Natural killer cell (primary cell): ENCODE measurements at regions not wholly inside any gene's neighbourhood (a gene's known extent, or its start where the extent isn't known, plus 50 kb on each side); places are given as distances from the start of the nearest gene placed in this dataset.

Experiments used
- ATAC-seq, 3 donors: fragments of 150-1000 bp in 2 of 3; fragments of 200-7000 bp in 1 of 3; cut with Tn5 transposase; 1 replicate in 1 of 3; 2 replicates in 2 of 3; pipeline ENCODE4 v1.10.0; 2021; ENCODE audit warnings: mild to moderate bottlenecking in 2 of 3, moderate library complexity in 2 of 3
- DNase-seq, 2 donors: peaks; one replicate each; pipeline versions ENCODE4 v3.0.0 to v3.0.0-alpha.2; 2013 to 2021; ENCODE audit warnings: mixed read lengths in 1 of 2
- H3K27ac ChIP-seq: one replicate; pipeline ENCODE4 v1.5.1; 2013; ENCODE audit warnings: mild to moderate bottlenecking, low read length
- H3K27me3 ChIP-seq: one replicate; pipeline ENCODE4 v1.6.1; 2013; ENCODE audit warnings: low read length; ENCODE audit not compliant: control insufficient read depth, insufficient read depth
- H3K36me3 ChIP-seq: one replicate; pipeline ENCODE4 v1.6.1; 2013; ENCODE audit warnings: low read length; ENCODE audit not compliant: control insufficient read depth, insufficient read depth
- H3K4me1 ChIP-seq: one replicate; pipeline ENCODE4 v1.6.1; 2013; ENCODE audit warnings: low read length; ENCODE audit not compliant: control insufficient read depth, insufficient read depth
- H3K4me3 ChIP-seq: one replicate; pipeline ENCODE4 v1.5.1; 2013; ENCODE audit warnings: low read length
- H3K9me3 ChIP-seq: one replicate; pipeline ENCODE4 v1.6.1; 2013; ENCODE audit warnings: low read length; ENCODE audit not compliant: control insufficient read depth, insufficient read depth
- H3K27ac Mint-ChIP-seq, 2 donors: one replicate each; pipeline ENCODE4 v1.8.0; 2022; ENCODE audit warnings: mild to moderate bottlenecking in 2 of 2, mixed read lengths in 2 of 2, moderate library complexity in 1 of 2
- H3K27me3 Mint-ChIP-seq, 2 donors: one replicate each; pipeline ENCODE4 v1.8.0; 2022; ENCODE audit warnings: low read depth in 2 of 2, mixed read lengths in 2 of 2
- H3K36me3 Mint-ChIP-seq: one replicate; pipeline ENCODE4 v1.8.0; 2022; ENCODE audit warnings: mixed read lengths
- H3K4me1 Mint-ChIP-seq, 2 donors: one replicate each; pipeline ENCODE4 v1.8.0; 2022; ENCODE audit warnings: mixed read lengths in 2 of 2
- H3K4me3 Mint-ChIP-seq: one replicate; pipeline ENCODE4 v1.8.0; 2022; ENCODE audit warnings: mild to moderate bottlenecking, moderate library complexity, mixed read lengths
- H3K9me3 Mint-ChIP-seq, 2 donors: one replicate each; pipeline ENCODE4 v1.8.0; 2022; ENCODE audit warnings: mixed read lengths in 2 of 2
- WGBS: methylation state at CpG from one replicate; pipeline ENCODE4 v1.1.7; 2013; ENCODE audit warnings: missing lambda C conversion rate; ENCODE audit not compliant: insufficient coverage; 5-methylcytosine and 5-hydroxymethylcytosine counted together
- intact Hi-C: fragments of 100-400 bp; cut with micrococcal nuclease; formaldehyde crosslinking; loops from one replicate; pipeline ENCODE4 v1.14.2; 2022
- TF ChIP-seq, protein P1 (sequence below): fragments of 200-600 bp; IDR thresholded peaks from one replicate; pipeline ENCODE4 v1.8.0; 2022; ENCODE audit warnings: antibody characterized with exemption

- Histone ChIP-seq H3K9me3 (no peaks in the 10 kb centered on the region), H3K27me3 (no peaks in the 10 kb centered on the region), H3K4me1 (no peaks in the 10 kb centered on the region), H3K27ac (no peak overlapping the region), H3K36me3 (no peaks in the 10 kb centered on the region), H3K4me3 (no peak overlapping the region)
- intact Hi-C loops = no loop called here
- Mint-ChIP-seq H3K4me3 (no peak overlapping the region), H3K27ac (no peak overlapping the region), H3K36me3 (no peaks in the 10 kb centered on the region), H3K4me1 (no peaks in the 10 kb centered on the region), H3K27me3 (no peaks in the 10 kb centered on the region), H3K9me3 (peaks cover under 1 to 1% of the 10 kb centered on the region in 2 donors)
- ATAC-seq (no peak), DNase-seq (no peak)
- TF ChIP-seq, protein P1, sequence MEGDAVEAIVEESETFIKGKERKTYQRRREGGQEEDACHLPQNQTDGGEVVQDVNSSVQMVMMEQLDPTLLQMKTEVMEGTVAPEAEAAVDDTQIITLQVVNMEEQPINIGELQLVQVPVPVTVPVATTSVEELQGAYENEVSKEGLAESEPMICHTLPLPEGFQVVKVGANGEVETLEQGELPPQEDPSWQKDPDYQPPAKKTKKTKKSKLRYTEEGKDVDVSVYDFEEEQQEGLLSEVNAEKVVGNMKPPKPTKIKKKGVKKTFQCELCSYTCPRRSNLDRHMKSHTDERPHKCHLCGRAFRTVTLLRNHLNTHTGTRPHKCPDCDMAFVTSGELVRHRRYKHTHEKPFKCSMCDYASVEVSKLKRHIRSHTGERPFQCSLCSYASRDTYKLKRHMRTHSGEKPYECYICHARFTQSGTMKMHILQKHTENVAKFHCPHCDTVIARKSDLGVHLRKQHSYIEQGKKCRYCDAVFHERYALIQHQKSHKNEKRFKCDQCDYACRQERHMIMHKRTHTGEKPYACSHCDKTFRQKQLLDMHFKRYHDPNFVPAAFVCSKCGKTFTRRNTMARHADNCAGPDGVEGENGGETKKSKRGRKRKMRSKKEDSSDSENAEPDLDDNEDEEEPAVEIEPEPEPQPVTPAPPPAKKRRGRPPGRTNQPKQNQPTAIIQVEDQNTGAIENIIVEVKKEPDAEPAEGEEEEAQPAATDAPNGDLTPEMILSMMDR = no peak
- WGBS = 78% methylated on average over 2 of the region's 3 CpGs
These were observed 144.9 kb upstream of the RGS17 start for GRCh38 chr6:153275997-153276396.

GRCh38 chr6:153272201-153272980 is 141.3 kb upstream of the RGS17 start:
- H3K4me1 Mint-ChIP-seq = no peaks in the 10 kb centered on the region
- H3K36me3 Mint-ChIP-seq = no peaks in the 10 kb centered on the region
- no peak for ATAC-seq
- Histone ChIP-seq H3K4me3 (no peak overlapping the region), H3K27me3 (no peaks in the 10 kb centered on the region), H3K9me3 (no peaks in the 10 kb centered on the region), H3K4me1 (no peaks in the 10 kb centered on the region), H3K27ac (no peak overlapping the region), H3K36me3 (no peaks in the 10 kb centered on the region)
- intact Hi-C loops = no loop called here
- DNase-seq = no peak
- TF ChIP-seq, protein P1 = no peak
- 81% methylated on average over 2 of the region's 5 CpGs for WGBS
- H3K4me3 Mint-ChIP-seq = no peak overlapping the region
- no peak overlapping the region for H3K27ac Mint-ChIP-seq
- peaks cover 0 to under 1% of the 10 kb centered on the region in 2 donors for H3K27me3 Mint-ChIP-seq
- peaks cover 2 to 3% of the 10 kb centered on the region in 2 donors for H3K9me3 Mint-ChIP-seq

- H3K9me3 ChIP-seq = no peaks in the 10 kb centered on the region
- ATAC-seq = no peak
- no peak overlapping the region for H3K4me3 ChIP-seq
- 88% methylated on average over 4 of the region's 5 CpGs for WGBS
- Mint-ChIP-seq H3K36me3 (no peaks in the 10 kb centered on the region), H3K4me3 (no peak overlapping the region), H3K27ac (no peak overlapping the region), H3K4me1 (no peaks in the 10 kb centered on the region), H3K9me3 (peaks cover 0 to 4% of the 10 kb centered on the region in 2 donors), H3K27me3 (peaks cover 3 to 14% of the 10 kb centered on the region in 2 donors)
- no peak overlapping the region for H3K27ac ChIP-seq
- intact Hi-C loops = no loop called here
- H3K36me3 ChIP-seq = no peaks in the 10 kb centered on the region
- H3K27me3 ChIP-seq = no peaks in the 10 kb centered on the region
- TF ChIP-seq, protein P1 = no peak
- no peak for DNase-seq
- H3K4me1 ChIP-seq = no peaks in the 10 kb centered on the region
These were observed 132.4 kb upstream of the RGS17 start for GRCh38 chr6:153263489-153263888.

GRCh38 chr6:153251326-153251725 is 120.2 kb upstream of the RGS17 start:
- Histone ChIP-seq H3K27me3 (no peaks in the 10 kb centered on the region), H3K9me3 (no peaks in the 10 kb centered on the region), H3K27ac (no peak overlapping the region), H3K4me1 (no peaks in the 10 kb centered on the region), H3K4me3 (no peak overlapping the region), H3K36me3 (no peaks in the 10 kb centered on the region)
- ATAC-seq (no peak), DNase-seq (no peak)
- H3K4me3 Mint-ChIP-seq = no peak overlapping the region
- H3K36me3 Mint-ChIP-seq = no peaks in the 10 kb centered on the region
- no peaks in the 10 kb centered on the region for H3K4me1 Mint-ChIP-seq
- H3K27me3 Mint-ChIP-seq = peaks cover 0 to 3% of the 10 kb centered on the region in 2 donors
- intact Hi-C loops = no loop called here
- no peaks in the 10 kb centered on the region for H3K9me3 Mint-ChIP-seq
- no peak overlapping the region for H3K27ac Mint-ChIP-seq
- TF ChIP-seq, protein P1 = no peak
